ENCODE measurements at regions not wholly inside any gene's neighbourhood (a gene's known extent, or its start where the extent isn't known, plus 50 kb on each side); places are given as distances from the start of the nearest gene placed in this dataset.
A peak's percentile ranks its signal among the peaks of the same experiment; 100 is the strongest.

DNA sequence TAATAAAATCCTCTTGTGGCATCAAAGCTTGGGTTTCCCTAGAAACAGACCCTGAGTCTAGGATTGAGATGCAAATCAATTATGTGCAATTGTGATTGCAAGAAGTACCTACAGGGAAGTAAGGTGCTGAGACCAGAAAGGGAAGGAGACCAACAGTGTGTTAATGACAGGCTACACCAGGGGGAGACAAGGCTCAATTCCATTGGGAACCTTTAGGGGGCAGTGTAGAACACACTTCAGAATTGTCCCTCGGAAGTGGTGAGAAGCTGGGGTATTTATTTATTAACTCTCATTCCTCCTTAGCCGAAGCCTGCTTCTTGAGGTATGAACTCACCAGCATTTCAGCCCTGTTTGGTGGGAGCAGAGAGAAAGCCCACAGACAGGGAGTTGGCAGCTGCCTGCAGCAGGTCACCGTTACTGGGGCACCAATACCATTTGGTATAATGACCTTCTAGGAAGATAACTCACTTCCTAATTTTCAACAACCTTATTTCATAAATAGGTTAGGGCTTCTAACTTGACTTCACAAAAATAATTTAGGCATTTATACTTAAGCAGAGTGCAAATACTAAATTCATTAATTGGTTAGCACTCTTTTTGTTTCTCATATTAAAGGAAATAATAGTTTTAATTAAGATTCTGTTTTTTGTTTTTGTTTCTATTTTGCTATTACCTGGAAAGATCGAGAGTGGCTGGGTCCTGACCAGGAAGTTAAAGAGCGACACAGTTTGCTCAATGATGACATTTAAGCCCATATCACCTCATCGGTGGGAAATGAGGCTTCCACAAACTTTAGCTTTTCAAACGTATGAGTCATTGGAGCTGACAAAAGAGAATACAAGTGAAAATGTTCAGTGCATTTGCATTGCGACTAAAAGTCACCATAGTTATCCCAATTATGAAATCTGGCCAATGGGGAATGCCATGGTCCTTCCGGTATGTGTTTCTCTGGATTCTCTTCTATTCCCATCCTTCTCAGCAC, 94.8 kb downstream of the BTBD3 start:
- H3K4me1 ChIP-seq: peaks cover 0 to 10% (median 3%) of the 10 kb centered on the region in 4 donors
- no peak overlapping the region for H3K27ac ChIP-seq
- H3K9me3 ChIP-seq: no peaks in the 10 kb centered on the region
- WGBS, 2 donors: 66 to 71% methylated on average over 9 of the region's 9 CpGs
- H3K36me3 ChIP-seq: no peaks in the 10 kb centered on the region
- H3K4me3 ChIP-seq: no peak overlapping the region
- peak; percentile 76 to 79 for ATAC-seq (ENCODE audit: low FRiP score in 2 of 2)
- DNase-seq: peak in 1 of 2 donors; percentile 27
- TF ChIP-seq, protein P1, sequence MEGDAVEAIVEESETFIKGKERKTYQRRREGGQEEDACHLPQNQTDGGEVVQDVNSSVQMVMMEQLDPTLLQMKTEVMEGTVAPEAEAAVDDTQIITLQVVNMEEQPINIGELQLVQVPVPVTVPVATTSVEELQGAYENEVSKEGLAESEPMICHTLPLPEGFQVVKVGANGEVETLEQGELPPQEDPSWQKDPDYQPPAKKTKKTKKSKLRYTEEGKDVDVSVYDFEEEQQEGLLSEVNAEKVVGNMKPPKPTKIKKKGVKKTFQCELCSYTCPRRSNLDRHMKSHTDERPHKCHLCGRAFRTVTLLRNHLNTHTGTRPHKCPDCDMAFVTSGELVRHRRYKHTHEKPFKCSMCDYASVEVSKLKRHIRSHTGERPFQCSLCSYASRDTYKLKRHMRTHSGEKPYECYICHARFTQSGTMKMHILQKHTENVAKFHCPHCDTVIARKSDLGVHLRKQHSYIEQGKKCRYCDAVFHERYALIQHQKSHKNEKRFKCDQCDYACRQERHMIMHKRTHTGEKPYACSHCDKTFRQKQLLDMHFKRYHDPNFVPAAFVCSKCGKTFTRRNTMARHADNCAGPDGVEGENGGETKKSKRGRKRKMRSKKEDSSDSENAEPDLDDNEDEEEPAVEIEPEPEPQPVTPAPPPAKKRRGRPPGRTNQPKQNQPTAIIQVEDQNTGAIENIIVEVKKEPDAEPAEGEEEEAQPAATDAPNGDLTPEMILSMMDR (IDR thresholded peaks at IDR 0.05): peak; percentile 65 to 87 (median 81)
- TF ChIP-seq EP300 (IDR thresholded peaks at IDR 0.05) (no peak), POLR2A (IDR thresholded peaks at IDR 0.05) (no peak)
- no peaks in the 10 kb centered on the region for H3K27me3 ChIP-seq

DNA sequence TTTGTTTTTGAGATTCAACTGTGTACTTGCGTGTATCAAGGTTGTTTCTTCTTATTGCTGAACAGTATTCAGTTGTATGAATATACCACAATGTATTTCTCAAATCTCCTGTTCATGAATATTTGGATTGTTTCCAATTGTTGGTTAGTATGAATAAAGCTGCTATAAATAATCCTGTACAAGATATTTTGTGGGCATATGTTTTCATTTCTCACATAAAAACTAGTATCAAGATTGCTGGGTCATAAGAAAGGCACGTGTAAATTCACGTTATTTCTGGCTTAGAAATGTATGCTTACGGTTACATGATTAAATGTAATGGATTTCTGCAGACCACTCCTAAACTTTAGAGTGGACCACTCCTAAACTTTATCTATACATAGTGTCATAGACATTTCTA, 96.6 kb downstream of the BTBD3 start:
- peaks cover 0 to 10% (median 3%) of the 10 kb centered on the region in 4 donors for H3K4me1 ChIP-seq
- TF ChIP-seq POLR2AphosphoS5 (IDR thresholded peaks at IDR 0.05) (no peak), EP300 (IDR thresholded peaks at IDR 0.05) (no peak)
- TF ChIP-seq, protein P1 (IDR thresholded peaks at IDR 0.05): no peak
- no peak overlapping the region for H3K4me3 ChIP-seq

DNA sequence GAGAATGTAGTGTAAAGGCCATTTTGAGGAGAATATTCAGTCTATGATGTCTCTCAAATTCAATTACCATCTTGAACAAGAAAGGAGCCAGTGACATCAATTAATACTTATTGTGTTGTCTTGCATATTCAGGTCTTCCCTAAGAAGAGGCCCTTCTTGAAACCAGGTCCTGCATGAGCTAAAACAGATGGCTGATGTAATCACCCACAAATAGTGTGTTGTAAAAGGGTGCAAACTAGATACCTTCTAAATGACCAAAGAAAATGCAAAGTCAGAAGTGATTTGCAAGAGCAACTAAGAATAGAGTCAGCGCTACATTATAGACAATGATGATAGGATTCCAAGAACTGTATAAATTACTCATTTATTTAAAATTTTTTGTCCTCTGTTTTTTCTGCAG, 97.0 kb downstream of the BTBD3 start:
- no peak for TF ChIP-seq EP300 (IDR thresholded peaks at IDR 0.05)
- no peak for TF ChIP-seq POLR2A (IDR thresholded peaks at IDR 0.05)
- TF ChIP-seq, protein P1 (IDR thresholded peaks at IDR 0.05): no peak
- no peak for TF ChIP-seq POLR2AphosphoS5 (IDR thresholded peaks at IDR 0.05)
- ATAC-seq (ENCODE audit: low FRiP score in 2 of 2) (no peak), DNase-seq (no peak)
- Histone ChIP-seq H3K27me3 (no peaks in the 10 kb centered on the region), H3K4me3 (no peak overlapping the region), H3K4me1 (peaks cover 0 to 10% (median 3%) of the 10 kb centered on the region in 4 donors), H3K9me3 (no peaks in the 10 kb centered on the region), H3K36me3 (no peaks in the 10 kb centered on the region), H3K27ac (no peak overlapping the region)
- 95 to 98% methylated on average over 1 of the region's 1 CpG for WGBS, 2 donors

More for the DNA sequence above, 96.6 kb downstream of the BTBD3 start:
- Histone ChIP-seq H3K27ac (no peak overlapping the region), H3K27me3 (no peaks in the 10 kb centered on the region), H3K36me3 (no peaks in the 10 kb centered on the region), H3K9me3 (no peaks in the 10 kb centered on the region)
- ATAC-seq (ENCODE audit: low FRiP score in 2 of 2) (no peak), DNase-seq (no peak)
- WGBS, 2 donors: 76 to 83% methylated on average over 4 of the region's 4 CpGs

DNA sequence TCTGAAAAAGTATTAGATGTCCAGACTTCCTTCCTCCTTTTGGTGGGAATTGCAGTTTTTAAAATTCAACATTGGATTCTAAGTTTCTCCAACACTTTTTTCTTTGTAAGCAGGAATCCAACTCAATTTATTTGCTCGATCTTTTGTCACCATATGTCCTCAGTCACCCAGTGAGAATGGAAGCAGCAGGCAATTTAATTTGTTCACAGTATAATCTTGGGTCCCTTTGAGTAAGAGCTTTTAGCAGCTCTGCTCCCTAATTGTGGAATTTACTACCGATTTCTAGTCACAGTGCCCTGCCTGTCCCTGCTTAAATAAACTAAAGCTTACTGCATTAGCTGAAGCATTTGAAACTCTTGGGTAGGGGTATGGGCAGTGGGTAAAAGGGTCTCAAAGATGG, 98.6 kb downstream of the BTBD3 start:
- Histone ChIP-seq H3K27me3 (no peaks in the 10 kb centered on the region), H3K9me3 (no peaks in the 10 kb centered on the region), H3K4me3 (no peak overlapping the region), H3K36me3 (no peaks in the 10 kb centered on the region), H3K4me1 (peaks cover 0 to 10% (median 5%) of the 10 kb centered on the region in 4 donors), H3K27ac (no peak overlapping the region)
- ATAC-seq (ENCODE audit: low FRiP score in 2 of 2) (no peak), DNase-seq (no peak)
- whole genome bisulfite sequencing, 2 donors: 59 to 62% methylated on average over 2 of the region's 2 CpGs
- no peak for TF ChIP-seq POLR2AphosphoS5 (IDR thresholded peaks at IDR 0.05)

DNA sequence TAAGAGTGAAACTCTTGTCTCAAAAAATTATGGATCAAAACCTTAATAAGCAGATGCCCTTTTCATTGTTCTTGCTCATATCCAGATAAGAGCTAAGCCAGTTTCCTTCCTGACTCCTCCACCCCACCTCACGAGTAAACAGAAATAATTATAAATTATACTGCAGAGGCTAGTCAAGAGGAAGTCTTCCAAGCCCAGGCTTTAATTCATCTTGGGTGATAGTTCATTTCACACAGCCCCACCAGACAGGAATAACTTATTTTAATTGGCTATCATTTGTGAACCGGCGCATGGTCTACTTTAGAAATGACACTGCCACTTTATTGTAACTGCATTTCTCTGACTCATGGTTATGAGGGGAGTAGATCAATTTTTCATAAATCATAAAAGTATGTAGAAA, 102.0 kb downstream of the BTBD3 start:
- 46 to 50% methylated on average over 3 of the region's 3 CpGs for WGBS, 2 donors

More for the DNA sequence above, 102.0 kb downstream of the BTBD3 start:
- H3K4me1 ChIP-seq: peaks cover 0 to 4% (median 3%) of the 10 kb centered on the region in 4 donors
- H3K36me3 ChIP-seq: no peaks in the 10 kb centered on the region
- no peak for ATAC-seq (ENCODE audit: low FRiP score in 2 of 2)
- no peak overlapping the region for H3K4me3 ChIP-seq
- no peaks in the 10 kb centered on the region for H3K27me3 ChIP-seq
- TF ChIP-seq EP300 (IDR thresholded peaks at IDR 0.05) (no peak), POLR2AphosphoS5 (IDR thresholded peaks at IDR 0.05) (no peak), POLR2A (IDR thresholded peaks at IDR 0.05) (no peak)
- TF ChIP-seq, protein P1 (IDR thresholded peaks at IDR 0.05): no peak
- H3K9me3 ChIP-seq: no peaks in the 10 kb centered on the region
- no peak for DNase-seq
- H3K27ac ChIP-seq: no peak overlapping the region

Data from upper lobe of left lung (tissue), 6 donors.